Inflammatory macrophage (primary cell): ENCODE measurements at regions not wholly inside any gene's neighbourhood (a gene's known extent, or its start where the extent isn't known, plus 50 kb on each side); places are given as distances from the start of the nearest gene placed in this dataset.

Source experiments
- DNase-seq, 2 donors: peaks; one replicate each; pipeline ENCODE4 v3.0.0-alpha.2; 2020 to 2022

GRCh38 chr2:120979921-120980320 lies 244.3 kb downstream of the GLI2 start:
- DNase-seq: no peak

DNA sequence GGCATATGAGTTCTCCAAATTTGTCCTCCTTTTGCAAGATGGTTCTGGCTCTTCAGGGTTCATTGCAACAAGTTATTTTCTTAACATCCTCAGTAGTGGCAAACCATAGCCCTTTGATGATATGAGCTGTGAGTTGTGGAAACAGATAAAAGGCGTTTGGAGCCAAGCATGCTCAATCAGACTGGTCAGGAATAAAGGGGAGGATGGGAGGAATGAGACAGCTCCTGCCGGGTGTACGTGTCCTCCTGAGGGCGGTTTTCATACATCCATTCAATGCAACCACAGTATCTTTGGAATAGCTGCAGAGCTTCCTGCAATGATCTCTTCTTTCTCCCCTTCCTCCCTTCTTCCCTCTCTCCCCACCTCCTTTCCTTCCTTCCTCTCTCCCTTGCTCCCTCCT lies 245.8 kb downstream of the GLI2 start:
- no peak for DNase-seq

DNA sequence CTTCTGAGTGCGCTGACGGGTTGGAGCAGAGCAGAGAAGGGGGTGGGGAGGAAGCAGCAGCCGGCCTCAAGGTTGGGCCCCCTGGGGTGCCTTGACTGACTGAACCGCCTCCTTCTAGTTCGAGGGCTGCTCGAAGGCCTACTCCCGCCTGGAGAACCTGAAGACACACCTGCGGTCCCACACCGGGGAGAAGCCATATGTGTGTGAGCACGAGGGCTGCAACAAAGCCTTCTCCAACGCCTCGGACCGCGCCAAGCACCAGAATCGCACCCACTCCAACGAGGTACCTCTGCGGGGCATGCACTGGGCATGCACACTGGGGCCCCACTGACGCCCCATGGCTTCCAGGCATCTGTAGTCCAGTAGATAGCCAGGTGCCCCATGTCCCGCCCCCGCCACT lies 246.9 kb downstream of the GLI2 start:
- DNase-seq: no peak

GRCh38 chr2:120983344-120983743 lies 247.7 kb downstream of the GLI2 start:
- DNase-seq: no peak

- DNase-seq: no peak
Measured at GRCh38 chr2:120984046-120984445, 248.4 kb downstream of the GLI2 start.

- no peak for DNase-seq
Measured at GRCh38 chr2:120984452-120985173, 248.9 kb downstream of the GLI2 start.

GRCh38 chr2:120985174-120985996 lies 249.7 kb downstream of the GLI2 start:
- no peak for DNase-seq

GRCh38 chr2:120985997-120986651 lies 250.5 kb downstream of the GLI2 start:
- DNase-seq: no peak

DNA sequence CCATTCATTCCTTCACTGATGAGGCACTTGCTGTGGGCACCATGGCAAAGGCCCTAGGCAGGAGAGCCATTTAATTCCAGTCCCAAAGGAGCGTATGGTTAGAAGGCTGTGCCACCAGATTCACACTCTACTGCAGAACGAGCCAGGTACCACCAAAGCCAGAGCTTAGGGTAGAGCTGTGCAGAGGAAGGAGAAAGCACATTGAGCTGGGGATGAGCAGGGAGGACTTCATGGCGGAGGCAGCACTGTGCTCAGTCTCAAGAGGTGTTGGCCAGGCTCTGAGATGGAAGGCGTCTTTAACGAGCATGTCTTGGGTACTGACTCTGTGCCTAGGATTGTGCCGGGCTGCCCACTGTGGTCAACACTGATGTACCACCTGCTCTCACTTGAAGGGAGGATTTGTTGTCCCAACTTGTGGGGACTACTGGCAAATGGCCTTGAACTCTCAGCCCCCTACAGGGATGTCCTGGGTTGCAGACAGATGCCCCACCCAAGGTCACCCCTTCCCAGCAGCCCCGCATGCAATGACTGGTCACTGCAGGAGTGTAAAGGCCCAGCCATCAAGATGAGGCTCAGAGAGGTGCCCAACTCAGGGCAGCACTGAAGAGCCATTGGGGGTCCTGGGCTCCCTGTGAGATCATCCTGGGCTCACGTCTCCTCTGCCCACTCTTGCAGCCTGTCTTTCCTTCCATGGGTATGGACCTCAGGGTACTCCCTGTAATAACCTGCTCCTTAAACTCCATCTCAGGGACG lies 251.4 kb downstream of the GLI2 start:
- no peak for DNase-seq

DNA sequence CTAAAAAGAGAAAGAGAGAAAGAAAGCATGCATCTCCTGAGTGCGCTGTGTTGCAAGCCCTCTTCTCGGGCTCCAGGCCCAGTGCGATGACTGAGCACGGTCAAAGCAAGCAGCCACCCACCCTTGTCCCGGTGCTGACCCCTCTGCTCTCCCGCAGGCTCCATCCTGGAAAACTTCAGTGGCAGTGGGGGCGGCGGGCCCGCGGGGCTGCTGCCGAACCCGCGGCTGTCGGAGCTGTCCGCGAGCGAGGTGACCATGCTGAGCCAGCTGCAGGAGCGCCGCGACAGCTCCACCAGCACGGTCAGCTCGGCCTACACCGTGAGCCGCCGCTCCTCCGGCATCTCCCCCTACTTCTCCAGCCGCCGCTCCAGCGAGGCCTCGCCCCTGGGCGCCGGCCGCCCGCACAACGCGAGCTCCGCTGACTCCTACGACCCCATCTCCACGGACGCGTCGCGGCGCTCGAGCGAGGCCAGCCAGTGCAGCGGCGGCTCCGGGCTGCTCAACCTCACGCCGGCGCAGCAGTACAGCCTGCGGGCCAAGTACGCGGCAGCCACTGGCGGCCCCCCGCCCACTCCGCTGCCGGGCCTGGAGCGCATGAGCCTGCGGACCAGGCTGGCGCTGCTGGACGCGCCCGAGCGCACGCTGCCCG lies 252.5 kb downstream of the GLI2 start:
- DNase-seq: no peak

DNA sequence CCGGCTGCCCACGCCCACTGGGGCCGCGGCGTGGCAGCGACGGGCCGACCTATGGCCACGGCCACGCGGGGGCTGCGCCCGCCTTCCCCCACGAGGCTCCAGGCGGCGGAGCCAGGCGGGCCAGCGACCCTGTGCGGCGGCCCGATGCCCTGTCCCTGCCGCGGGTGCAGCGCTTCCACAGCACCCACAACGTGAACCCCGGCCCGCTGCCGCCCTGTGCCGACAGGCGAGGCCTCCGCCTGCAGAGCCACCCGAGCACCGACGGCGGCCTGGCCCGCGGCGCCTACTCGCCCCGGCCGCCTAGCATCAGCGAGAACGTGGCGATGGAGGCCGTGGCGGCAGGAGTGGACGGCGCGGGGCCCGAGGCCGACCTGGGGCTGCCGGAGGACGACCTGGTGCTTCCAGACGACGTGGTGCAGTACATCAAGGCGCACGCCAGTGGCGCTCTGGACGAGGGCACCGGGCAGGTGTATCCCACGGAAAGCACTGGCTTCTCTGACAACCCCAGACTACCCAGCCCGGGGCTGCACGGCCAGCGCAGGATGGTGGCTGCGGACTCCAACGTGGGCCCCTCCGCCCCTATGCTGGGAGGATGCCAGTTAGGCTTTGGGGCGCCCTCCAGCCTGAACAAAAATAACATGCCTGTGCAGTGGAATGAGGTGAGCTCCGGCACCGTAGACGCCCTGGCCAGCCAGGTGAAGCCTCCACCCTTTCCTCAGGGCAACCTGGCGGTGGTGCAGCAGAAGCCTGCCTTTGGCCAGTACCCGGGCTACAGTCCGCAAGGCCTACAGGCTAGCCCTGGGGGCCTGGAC lies 253.2 kb downstream of the GLI2 start:
- DNase-seq: no peak

DNA sequence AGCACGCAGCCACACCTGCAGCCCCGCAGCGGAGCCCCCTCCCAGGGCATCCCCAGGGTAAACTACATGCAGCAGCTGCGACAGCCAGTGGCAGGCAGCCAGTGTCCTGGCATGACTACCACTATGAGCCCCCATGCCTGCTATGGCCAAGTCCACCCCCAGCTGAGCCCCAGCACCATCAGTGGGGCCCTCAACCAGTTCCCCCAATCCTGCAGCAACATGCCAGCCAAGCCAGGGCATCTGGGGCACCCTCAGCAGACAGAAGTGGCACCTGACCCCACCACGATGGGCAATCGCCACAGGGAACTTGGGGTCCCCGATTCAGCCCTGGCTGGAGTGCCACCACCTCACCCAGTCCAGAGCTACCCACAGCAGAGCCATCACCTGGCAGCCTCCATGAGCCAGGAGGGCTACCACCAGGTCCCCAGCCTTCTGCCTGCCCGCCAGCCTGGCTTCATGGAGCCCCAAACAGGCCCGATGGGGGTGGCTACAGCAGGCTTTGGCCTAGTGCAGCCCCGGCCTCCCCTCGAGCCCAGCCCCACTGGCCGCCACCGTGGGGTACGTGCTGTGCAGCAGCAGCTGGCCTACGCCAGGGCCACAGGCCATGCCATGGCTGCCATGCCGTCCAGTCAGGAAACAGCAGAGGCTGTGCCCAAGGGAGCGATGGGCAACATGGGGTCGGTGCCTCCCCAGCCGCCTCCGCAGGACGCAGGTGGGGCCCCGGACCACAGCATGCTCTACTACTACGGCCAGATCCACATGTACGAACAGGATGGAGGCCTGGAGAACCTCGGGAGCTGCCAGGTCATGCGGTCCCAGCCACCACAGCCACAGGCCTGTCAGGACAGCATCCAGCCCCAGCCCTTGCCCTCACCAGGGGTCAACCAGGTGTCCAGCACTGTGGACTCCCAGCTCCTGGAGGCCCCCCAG lies 254.1 kb downstream of the GLI2 start:
- no peak for DNase-seq

DNA sequence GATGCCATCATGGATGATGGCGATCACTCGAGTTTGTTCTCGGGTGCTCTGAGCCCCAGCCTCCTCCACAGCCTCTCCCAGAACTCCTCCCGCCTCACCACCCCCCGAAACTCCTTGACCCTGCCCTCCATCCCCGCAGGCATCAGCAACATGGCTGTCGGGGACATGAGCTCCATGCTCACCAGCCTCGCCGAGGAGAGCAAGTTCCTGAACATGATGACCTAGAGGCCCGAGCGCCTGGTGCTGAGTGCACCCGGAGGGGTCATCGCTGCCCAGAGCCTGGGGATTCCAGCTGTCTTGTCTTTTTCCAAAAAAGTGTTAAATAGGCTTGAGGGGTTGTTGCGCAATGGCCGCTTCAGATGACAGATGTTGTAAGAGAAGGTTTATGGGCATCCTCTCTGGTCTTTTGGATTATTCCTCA lies 254.8 kb downstream of the GLI2 start:
- no peak for DNase-seq

GRCh38 chr2:120991441-120991840 lies 255.8 kb downstream of the GLI2 start:
- DNase-seq: peak; percentile 12 to 34

DNA sequence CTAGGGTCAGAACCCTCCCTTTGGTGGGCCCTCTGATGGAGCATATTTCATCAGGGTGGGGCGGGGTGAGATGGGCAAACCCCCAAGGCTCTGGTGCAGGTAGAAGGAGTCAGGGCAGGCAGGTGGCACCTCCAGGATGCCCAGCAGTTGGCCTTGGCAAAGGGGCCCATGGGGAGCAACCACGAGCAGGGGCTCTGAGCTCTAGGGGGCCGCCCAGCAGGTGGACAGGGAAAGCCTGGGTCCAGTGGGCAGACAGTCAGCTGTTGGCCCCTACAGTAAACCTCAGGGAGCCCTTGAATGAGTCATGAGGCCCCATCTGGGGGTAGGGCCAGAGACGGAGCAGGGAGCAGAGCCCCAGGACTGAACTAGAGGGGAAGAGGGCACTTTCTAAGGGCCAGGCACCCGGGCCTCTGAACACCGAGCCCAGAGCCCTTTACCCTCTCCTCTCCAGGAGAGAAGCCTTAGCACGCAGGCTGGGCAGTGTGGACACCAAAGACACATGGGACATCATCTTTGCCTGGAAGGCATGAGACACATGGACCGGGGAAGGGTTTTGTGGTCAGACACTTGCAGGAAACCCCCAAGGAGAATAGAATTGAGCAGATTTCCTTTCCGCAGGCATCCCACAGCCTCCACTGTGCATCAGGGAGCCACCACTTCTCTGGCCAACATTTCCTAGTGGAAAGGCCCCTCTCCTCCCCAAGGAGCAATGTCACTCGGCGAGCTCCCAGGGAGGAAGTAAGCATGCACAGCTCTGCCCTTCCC lies 257.3 kb downstream of the GLI2 start:
- DNase-seq: no peak

DNA sequence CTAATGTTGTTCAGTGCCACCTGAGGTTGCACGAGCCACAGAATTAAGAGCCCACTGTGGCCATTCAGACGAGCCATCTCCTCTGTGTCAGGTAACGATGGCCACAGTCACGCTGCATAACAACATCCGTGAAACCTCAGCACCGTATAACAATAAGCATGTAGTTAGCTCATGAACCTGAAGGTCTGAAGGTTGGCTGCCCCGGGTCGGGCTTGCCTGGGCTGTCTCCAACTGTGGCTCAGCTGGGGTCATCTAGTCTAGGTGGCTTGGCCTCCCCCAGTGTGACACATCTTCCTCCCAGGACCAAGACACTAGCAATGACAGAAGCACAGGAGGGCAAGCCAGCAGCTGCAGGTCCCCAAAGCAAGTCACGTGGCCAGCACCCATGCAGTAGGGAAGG lies 258.0 kb downstream of the GLI2 start:
- DNase-seq: no peak

- DNase-seq: no peak
Measured at GRCh38 chr2:120994301-120994995, 258.8 kb downstream of the GLI2 start.

- DNase-seq: no peak
Measured at GRCh38 chr2:120995152-120995551, 259.5 kb downstream of the GLI2 start.

DNA sequence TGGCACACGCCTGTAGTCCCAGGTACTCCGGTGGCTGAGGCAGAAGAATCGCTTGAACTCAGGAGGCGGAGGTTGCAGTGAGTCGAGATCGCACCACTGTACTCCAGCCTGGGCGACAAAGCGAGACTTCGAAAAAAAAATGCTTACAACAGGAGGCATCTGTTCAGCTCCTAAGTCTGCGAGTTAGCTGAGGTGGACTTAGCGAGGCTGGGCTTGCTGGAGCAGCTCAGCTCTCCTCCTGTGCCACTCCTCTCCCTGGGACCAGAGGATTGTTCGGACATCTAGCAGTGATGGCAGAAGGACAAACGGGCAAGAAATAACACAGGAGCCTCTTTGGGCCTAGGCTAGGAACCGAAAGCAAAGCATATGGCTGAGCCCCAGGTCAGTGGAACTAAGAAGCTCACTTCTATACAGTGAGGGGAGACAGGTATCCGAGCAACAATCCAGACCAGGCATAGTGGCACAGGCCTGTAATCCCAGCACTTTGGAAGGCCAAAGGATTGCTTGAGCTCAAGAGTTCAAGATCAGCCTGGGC lies 260.1 kb downstream of the GLI2 start:
- DNase-seq: no peak
